Mesendoderm (in vitro differentiated cells): ENCODE measurements at regions not wholly inside any gene's neighbourhood (a gene's known extent, or its start where the extent isn't known, plus 50 kb on each side); places are given as distances from the start of the nearest gene placed in this dataset.
A peak's percentile ranks its signal among the peaks of the same experiment; 100 is the strongest.

Source experiments
- DNase-seq: peaks from one replicate; pipeline ENCODE4 v3.0.0; 2013
- H2AK5ac ChIP-seq: 2 replicates; pipeline ENCODE4 v1.6.1; 2013; ENCODE audit warnings: low read length, inconsistent platforms
- H2BK120ac ChIP-seq: 2 replicates; pipeline ENCODE4 v1.6.1; 2013; ENCODE audit warnings: low read depth, mild to moderate bottlenecking, low read length, moderate library complexity, mixed read lengths
- H2BK15ac ChIP-seq: replicated peaks from 2 replicates; pipeline ENCODE4 v1.6.1; 2013; ENCODE audit warnings: low read depth, mild to moderate bottlenecking, moderate library complexity
- H2BK5ac ChIP-seq: 2 replicates; pipeline ENCODE4 v1.6.1; 2013; ENCODE audit warnings: low read length, inconsistent platforms
- H3K18ac ChIP-seq: 2 replicates; pipeline ENCODE4 v1.6.1; 2013; ENCODE audit warnings: mild to moderate bottlenecking, low read length, mixed read lengths
- H3K23ac ChIP-seq: one replicate; pipeline ENCODE4 v1.6.1; 2013; ENCODE audit warnings: low read length
- H3K27ac ChIP-seq: 2 replicates; pipeline ENCODE4 v1.5.1; 2013; ENCODE audit warnings: low read depth, mild to moderate bottlenecking, inconsistent platforms, low read length, moderate library complexity
- H3K27me3 ChIP-seq: 2 replicates; pipeline ENCODE4 v1.6.1; 2013; ENCODE audit warnings: low read length, control low read depth, mild to moderate bottlenecking, inconsistent platforms; ENCODE audit not compliant: insufficient read depth, poor library complexity
- H3K36me3 ChIP-seq: 2 replicates; pipeline ENCODE4 v1.6.1; 2013; ENCODE audit warnings: low read length, inconsistent platforms; ENCODE audit not compliant: control insufficient read depth, insufficient read depth
- H3K4ac ChIP-seq: one replicate; pipeline ENCODE4 v1.6.1; 2013; ENCODE audit warnings: low read depth, mild to moderate bottlenecking, low read length, moderate library complexity
- H3K4me1 ChIP-seq: 2 replicates; pipeline ENCODE4 v1.6.1; 2013; ENCODE audit warnings: low read depth, low read length, inconsistent platforms; ENCODE audit not compliant: control insufficient read depth
- H3K4me2 ChIP-seq: 2 replicates; pipeline ENCODE4 v1.6.1; 2013; ENCODE audit warnings: low read length
- H3K4me3 ChIP-seq: 2 replicates; pipeline ENCODE4 v1.5.1; 2013; ENCODE audit warnings: mild to moderate bottlenecking, low read length
- H3K56ac ChIP-seq: one replicate; pipeline ENCODE4 v1.6.1; 2013; ENCODE audit warnings: low read length
- H3K79me1 ChIP-seq: 2 replicates; pipeline ENCODE4 v1.6.1; 2013; ENCODE audit warnings: low read length, inconsistent platforms
- H3K79me2 ChIP-seq: 2 replicates; pipeline ENCODE4 v1.6.1; 2013; ENCODE audit warnings: mild to moderate bottlenecking, low read length; ENCODE audit not compliant: control insufficient read depth, insufficient read depth
- H3K9ac ChIP-seq: 2 replicates; pipeline ENCODE4 v1.6.1; 2013; ENCODE audit warnings: low read length, inconsistent platforms
- H4K5ac ChIP-seq: one replicate; pipeline ENCODE4 v1.6.1; 2013; ENCODE audit warnings: low read length
- H4K8ac ChIP-seq: one replicate; pipeline ENCODE4 v1.6.1; 2013; ENCODE audit warnings: low read depth, mild to moderate bottlenecking, control low read depth, low read length, moderate library complexity
- WGBS: extraction: QIAGEN DNeasy Blood & Tissue Kit; methylation state at CpG from one replicate; pipeline ENCODE4 v1.1.7; 2013; ENCODE audit warnings: low lambda C conversion rate, missing lambda C conversion rate; ENCODE audit not compliant: insufficient coverage; ENCODE audit errors: extremely low coverage; 5-methylcytosine and 5-hydroxymethylcytosine counted together

- no peaks in the 10 kb centered on the region for H3K79me1 ChIP-seq
- WGBS, result no CpG with 5 or more reads among the region's 8 CpGs
- peak; percentile 92 for DNase-seq
Measured at GRCh38 chr3:110165753-110166152, 828.4 kb upstream of the DPPA4 start.

GRCh38 chr3:110166791-110167190 is 829.4 kb upstream of the DPPA4 start:
- no peaks in the 10 kb centered on the region for H3K79me2 ChIP-seq
- H3K36me3 ChIP-seq, result no peaks in the 10 kb centered on the region
- H3K9ac ChIP-seq, result no peak overlapping the region
- no peak overlapping the region for H3K4me2 ChIP-seq
- H2BK120ac ChIP-seq, result no peak overlapping the region
- H3K23ac ChIP-seq, result no peak overlapping the region
- WGBS, result no CpG with 5 or more reads among the region's 1 CpG
- no peak overlapping the region for H3K27ac ChIP-seq
- peaks cover 1% of the 10 kb centered on the region for H3K4me1 ChIP-seq
- no peak overlapping the region for H2BK5ac ChIP-seq
- H2AK5ac ChIP-seq, result no peak overlapping the region
- no peaks in the 10 kb centered on the region for H3K27me3 ChIP-seq
- no peak overlapping the region for H3K4me3 ChIP-seq
- no peak overlapping the region for H2BK15ac ChIP-seq
- H3K4ac ChIP-seq, result no peak overlapping the region
- no peaks in the 10 kb centered on the region for H3K79me1 ChIP-seq
- H4K8ac ChIP-seq, result no peak overlapping the region
- H3K18ac ChIP-seq, result no peak overlapping the region
- no peak overlapping the region for H4K5ac ChIP-seq
- no peak for DNase-seq
- H3K56ac ChIP-seq, result no peak overlapping the region

More at GRCh38 chr3:110165753-110166152, 828.4 kb upstream of the DPPA4 start:
- Histone ChIP-seq H3K4me1 (peaks cover 1% of the 10 kb centered on the region), H3K56ac (no peak overlapping the region), H3K79me2 (no peaks in the 10 kb centered on the region), H3K27me3 (no peaks in the 10 kb centered on the region), H2AK5ac (no peak overlapping the region), H4K8ac (no peak overlapping the region), H3K4me3 (no peak overlapping the region), H3K36me3 (no peaks in the 10 kb centered on the region), H4K5ac (no peak overlapping the region), H3K27ac (peak overlapping the region; percentile 40), H3K23ac (no peak overlapping the region), H3K4ac (no peak overlapping the region), H3K4me2 (no peak overlapping the region), H3K9ac (no peak overlapping the region), H2BK15ac (no peak overlapping the region), H2BK120ac (no peak overlapping the region), H2BK5ac (no peak overlapping the region), H3K18ac (no peak overlapping the region)

GRCh38 chr3:110174908-110175307 is 837.6 kb upstream of the DPPA4 start:
- no peak overlapping the region for H3K27ac ChIP-seq
- no peak overlapping the region for H3K4me3 ChIP-seq
- no CpG with 5 or more reads among the region's 2 CpGs for whole genome bisulfite sequencing
- H3K79me2 ChIP-seq, result no peaks in the 10 kb centered on the region
- H2BK15ac ChIP-seq, result no peak overlapping the region
- no peak overlapping the region for H3K18ac ChIP-seq
- no peak for DNase-seq
- H2BK120ac ChIP-seq, result no peak overlapping the region
- no peak overlapping the region for H2AK5ac ChIP-seq
- H4K8ac ChIP-seq, result no peak overlapping the region
- no peaks in the 10 kb centered on the region for H3K4me1 ChIP-seq
- no peak overlapping the region for H4K5ac ChIP-seq
- no peak overlapping the region for H2BK5ac ChIP-seq
- no peak overlapping the region for H3K9ac ChIP-seq
- H3K4me2 ChIP-seq, result no peak overlapping the region
- H3K56ac ChIP-seq, result no peak overlapping the region
- no peak overlapping the region for H3K23ac ChIP-seq
- H3K79me1 ChIP-seq, result no peaks in the 10 kb centered on the region
- H3K36me3 ChIP-seq, result no peaks in the 10 kb centered on the region
- H3K27me3 ChIP-seq, result no peaks in the 10 kb centered on the region
- H3K4ac ChIP-seq, result no peak overlapping the region

- no peak overlapping the region for H2BK5ac ChIP-seq
- DNase-seq, result no peak
- H3K18ac ChIP-seq, result no peak overlapping the region
- no CpG with 5 or more reads among the region's 2 CpGs for WGBS
- no peak overlapping the region for H4K5ac ChIP-seq
- no peaks in the 10 kb centered on the region for H3K79me2 ChIP-seq
- no peak overlapping the region for H3K4ac ChIP-seq
- H3K79me1 ChIP-seq, result no peaks in the 10 kb centered on the region
- H3K9ac ChIP-seq, result no peak overlapping the region
- H3K4me3 ChIP-seq, result no peak overlapping the region
- no peak overlapping the region for H3K4me2 ChIP-seq
- no peak overlapping the region for H2BK15ac ChIP-seq
- H4K8ac ChIP-seq, result no peak overlapping the region
- no peaks in the 10 kb centered on the region for H3K27me3 ChIP-seq
- no peaks in the 10 kb centered on the region for H3K36me3 ChIP-seq
- H3K4me1 ChIP-seq, result no peaks in the 10 kb centered on the region
- no peak overlapping the region for H3K23ac ChIP-seq
- H2BK120ac ChIP-seq, result no peak overlapping the region
- H3K27ac ChIP-seq, result no peak overlapping the region
- no peak overlapping the region for H2AK5ac ChIP-seq
- no peak overlapping the region for H3K56ac ChIP-seq
Measured at GRCh38 chr3:110178965-110179364, 841.6 kb upstream of the DPPA4 start.

GRCh38 chr3:110180733-110181132 is 843.4 kb upstream of the DPPA4 start:
- no peak overlapping the region for H2BK15ac ChIP-seq
- no peak overlapping the region for H2BK5ac ChIP-seq
- no peak for DNase-seq
- no peak overlapping the region for H4K8ac ChIP-seq
- H3K79me1 ChIP-seq, result no peaks in the 10 kb centered on the region
- no peak overlapping the region for H3K4me3 ChIP-seq
- H3K4ac ChIP-seq, result no peak overlapping the region
- no peaks in the 10 kb centered on the region for H3K4me1 ChIP-seq
- H3K27ac ChIP-seq, result no peak overlapping the region
- no peak overlapping the region for H3K4me2 ChIP-seq
- no peak overlapping the region for H4K5ac ChIP-seq
- H2AK5ac ChIP-seq, result no peak overlapping the region
- H3K79me2 ChIP-seq, result no peaks in the 10 kb centered on the region
- no peak overlapping the region for H3K9ac ChIP-seq
- no peak overlapping the region for H2BK120ac ChIP-seq
- H3K18ac ChIP-seq, result no peak overlapping the region
- H3K56ac ChIP-seq, result no peak overlapping the region
- no peaks in the 10 kb centered on the region for H3K27me3 ChIP-seq
- WGBS, result no CpG with 5 or more reads among the region's 4 CpGs
- no peaks in the 10 kb centered on the region for H3K36me3 ChIP-seq
- H3K23ac ChIP-seq, result no peak overlapping the region

GRCh38 chr3:110181226-110181625 is 843.9 kb upstream of the DPPA4 start:
- Histone ChIP-seq H2BK5ac (no peak overlapping the region), H3K9ac (no peak overlapping the region), H3K36me3 (no peaks in the 10 kb centered on the region), H3K18ac (no peak overlapping the region), H3K4me3 (no peak overlapping the region), H2BK15ac (no peak overlapping the region), H3K27me3 (no peaks in the 10 kb centered on the region), H2BK120ac (no peak overlapping the region), H3K4ac (no peak overlapping the region), H3K56ac (no peak overlapping the region), H2AK5ac (no peak overlapping the region), H3K27ac (no peak overlapping the region), H3K4me2 (no peak overlapping the region), H3K79me2 (no peaks in the 10 kb centered on the region), H3K4me1 (no peaks in the 10 kb centered on the region), H3K23ac (no peak overlapping the region), H4K5ac (no peak overlapping the region), H4K8ac (no peak overlapping the region), H3K79me1 (no peaks in the 10 kb centered on the region)
- WGBS, result no CpG with 5 or more reads among the region's 3 CpGs
- no peak for DNase-seq
